GM12878 (cell line): ENCODE measurements at regions not wholly inside any gene's neighbourhood (a gene's known extent, or its start where the extent isn't known, plus 50 kb on each side); places are given as distances from the start of the nearest gene placed in this dataset.

ENCODE experiments used
- BHLHE40 ChIP-seq, 2 experiments: fragments of 450-650 bp in 1 of 2; IDR thresholded peaks; 2 replicates each; pipeline ENCODE4 v1.6.1; 2011 to 2017; ENCODE audit warnings: low read depth in 2 of 2, borderline replicate concordance in 1 of 2, improper control_type of control experiment in 1 of 2, low read length in 1 of 2, mild to moderate bottlenecking in 1 of 2
- CREB1 ChIP-seq: IDR thresholded peaks from 2 replicates; pipeline ENCODE4 v1.6.1; 2012; ENCODE audit warnings: low read depth, mild to moderate bottlenecking, inconsistent platforms
- EP300 ChIP-seq, 2 experiments: fragments of 150-350 bp in 1 of 2; IDR thresholded peaks; 2 replicates each; pipeline ENCODE4 v1.6.1; 2011 to 2012; ENCODE audit warnings: low read depth in 2 of 2, low read length in 2 of 2, borderline replicate concordance in 1 of 2, improper control_type of control experiment in 1 of 2, inconsistent platforms in 1 of 2; ENCODE audit not compliant: control insufficient read depth in 1 of 2
- IKZF1 ChIP-seq: fragments of 450-650 bp; conservative IDR thresholded peaks from 2 replicates; pipeline ENCODE4 v1.6.1; 2017; ENCODE audit warnings: antibody characterized with exemption, mild to moderate bottlenecking
- KDM1A ChIP-seq: fragments of 200-600 bp; sonication (generic); IDR thresholded peaks from 2 replicates; pipeline ENCODE4 v1.6.1; 2016; ENCODE audit warnings: borderline replicate concordance
- MAX ChIP-seq: IDR thresholded peaks from 2 replicates; pipeline ENCODE4 v1.6.1; 2012; ENCODE audit warnings: low read depth, low read length, improper control_type of control experiment
- NBN ChIP-seq: fragments of 450-650 bp; IDR thresholded peaks from 2 replicates; pipeline ENCODE4 v1.6.1; 2016
- NFIC ChIP-seq: IDR thresholded peaks from 2 replicates; pipeline ENCODE4 v1.6.1; 2012; ENCODE audit warnings: low read depth, mild to moderate bottlenecking, inconsistent platforms, low read length, moderate library complexity
- PAX5 ChIP-seq: IDR thresholded peaks from 2 replicates; pipeline ENCODE4 v1.6.1; 2011; ENCODE audit warnings: low read depth, low read length, borderline replicate concordance
- PRDM15 ChIP-seq: fragments of 450-650 bp; formaldehyde crosslinking; IDR thresholded peaks from 2 replicates; pipeline ENCODE4 v1.4.0; 2020; ENCODE audit warnings: mild to moderate bottlenecking, moderate library complexity
- RELB ChIP-seq: fragments of 450-650 bp; IDR thresholded peaks from 2 replicates; pipeline ENCODE4 v1.6.1; 2017; ENCODE audit warnings: low read depth, mild to moderate bottlenecking, moderate library complexity
- SUZ12 ChIP-seq: fragments of 200-600 bp; sonication (generic); IDR thresholded peaks from one replicate; pipeline ENCODE4 v1.6.1; 2018; ENCODE audit warnings: antibody characterized with exemption, mild to moderate bottlenecking; ENCODE audit not compliant: unreplicated experiment
- ZBED1 ChIP-seq: IDR thresholded peaks from 2 replicates; pipeline ENCODE4 v1.6.1; 2016; ENCODE audit warnings: borderline replicate concordance
- ZBTB11 ChIP-seq: fragments of 450-650 bp; formaldehyde crosslinking; IDR thresholded peaks from 2 replicates; pipeline ENCODE4 v1.5.0; 2022; ENCODE audit warnings: mild to moderate bottlenecking, missing genetic modification characterization
- TF ChIP-seq, protein P1 (sequence below): IDR thresholded peaks from 2 replicates; pipeline ENCODE4 v1.6.1; 2011; ENCODE audit warnings: low read depth, mild to moderate bottlenecking, low read length, moderate library complexity, borderline replicate concordance; ENCODE audit errors: extremely low read depth
- TF ChIP-seq, protein P2 (sequence below): fragments of 150-350 bp; IDR thresholded peaks from 2 replicates; pipeline ENCODE4 v1.6.1; 2016; ENCODE audit warnings: low read depth, low read length

DNA sequence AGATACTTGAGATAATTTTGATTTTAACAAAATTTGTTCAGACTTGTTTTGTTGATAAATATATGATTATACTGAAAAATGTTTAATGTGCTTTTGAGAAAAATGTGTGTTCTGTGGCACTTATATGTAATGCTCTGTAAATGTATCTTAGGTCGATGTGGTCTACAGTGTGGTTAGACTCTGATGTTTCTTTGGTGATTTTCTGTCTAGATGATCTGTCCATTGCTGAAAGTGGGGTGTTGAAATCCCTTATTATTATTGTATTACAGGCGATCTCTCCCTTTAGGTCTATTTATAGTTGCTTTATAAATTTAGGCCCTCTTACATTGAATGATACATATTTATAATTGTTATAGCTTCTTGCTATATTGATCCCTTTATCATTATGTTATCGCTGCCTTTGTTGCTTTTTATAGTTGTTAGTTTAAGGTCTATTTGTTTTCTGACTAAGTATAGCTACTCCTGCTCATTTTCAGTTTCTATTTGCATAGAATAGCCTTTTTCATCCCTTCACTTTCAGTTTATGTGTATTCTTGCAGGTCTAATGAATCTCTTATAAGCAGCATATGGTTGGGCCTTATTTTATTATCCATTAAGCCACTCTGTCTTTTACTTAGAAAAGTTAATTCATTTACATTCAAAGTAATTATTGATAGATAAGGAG lies 124.3 kb downstream of the MRPS30 start (continued):
- TF ChIP-seq NFIC, result peak; percentile 47; the same call in 1 of the 2 replicates
- TF ChIP-seq PAX5, result no peak
- no peak for TF ChIP-seq ZBED1
- TF ChIP-seq, protein P1, sequence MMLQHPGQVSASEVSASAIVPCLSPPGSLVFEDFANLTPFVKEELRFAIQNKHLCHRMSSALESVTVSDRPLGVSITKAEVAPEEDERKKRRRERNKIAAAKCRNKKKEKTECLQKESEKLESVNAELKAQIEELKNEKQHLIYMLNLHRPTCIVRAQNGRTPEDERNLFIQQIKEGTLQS, result no peak
- TF ChIP-seq, protein P2, sequence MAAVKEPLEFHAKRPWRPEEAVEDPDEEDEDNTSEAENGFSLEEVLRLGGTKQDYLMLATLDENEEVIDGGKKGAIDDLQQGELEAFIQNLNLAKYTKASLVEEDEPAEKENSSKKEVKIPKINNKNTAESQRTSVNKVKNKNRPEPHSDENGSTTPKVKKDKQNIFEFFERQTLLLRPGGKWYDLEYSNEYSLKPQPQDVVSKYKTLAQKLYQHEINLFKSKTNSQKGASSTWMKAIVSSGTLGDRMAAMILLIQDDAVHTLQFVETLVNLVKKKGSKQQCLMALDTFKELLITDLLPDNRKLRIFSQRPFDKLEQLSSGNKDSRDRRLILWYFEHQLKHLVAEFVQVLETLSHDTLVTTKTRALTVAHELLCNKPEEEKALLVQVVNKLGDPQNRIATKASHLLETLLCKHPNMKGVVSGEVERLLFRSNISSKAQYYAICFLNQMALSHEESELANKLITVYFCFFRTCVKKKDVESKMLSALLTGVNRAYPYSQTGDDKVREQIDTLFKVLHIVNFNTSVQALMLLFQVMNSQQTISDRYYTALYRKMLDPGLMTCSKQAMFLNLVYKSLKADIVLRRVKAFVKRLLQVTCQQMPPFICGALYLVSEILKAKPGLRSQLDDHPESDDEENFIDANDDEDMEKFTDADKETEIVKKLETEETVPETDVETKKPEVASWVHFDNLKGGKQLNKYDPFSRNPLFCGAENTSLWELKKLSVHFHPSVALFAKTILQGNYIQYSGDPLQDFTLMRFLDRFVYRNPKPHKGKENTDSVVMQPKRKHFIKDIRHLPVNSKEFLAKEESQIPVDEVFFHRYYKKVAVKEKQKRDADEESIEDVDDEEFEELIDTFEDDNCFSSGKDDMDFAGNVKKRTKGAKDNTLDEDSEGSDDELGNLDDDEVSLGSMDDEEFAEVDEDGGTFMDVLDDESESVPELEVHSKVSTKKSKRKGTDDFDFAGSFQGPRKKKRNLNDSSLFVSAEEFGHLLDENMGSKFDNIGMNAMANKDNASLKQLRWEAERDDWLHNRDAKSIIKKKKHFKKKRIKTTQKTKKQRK, result no peak
- no peak for TF ChIP-seq PRDM15 (CRISPR knock-in tag)
- no peak for TF ChIP-seq BHLHE40 (IDR thresholded peaks at IDR 0.05; ENCODE audit: borderline replicate concordance in 1 of 2, low read depth in 2 of 2, low read length in 1 of 2)
- no peak for TF ChIP-seq MAX
- TF ChIP-seq RELB, result 0 out of 2 replicates have a peak, but pooled peaks have one; percentile 13
- no peak for TF ChIP-seq SUZ12
- TF ChIP-seq KDM1A, result no peak
- no peak for TF ChIP-seq EP300 (IDR thresholded peaks at IDR 0.05; ENCODE audit: borderline replicate concordance in 1 of 2, control insufficient read depth in 1 of 2, low read depth in 2 of 2, low read length in 2 of 2)
- no peak for TF ChIP-seq ZBTB11 (CRISPR knock-in tag)
- TF ChIP-seq CREB1, result no peak
- TF ChIP-seq NBN, result 0 out of 2 replicates have a peak, but pooled peaks have one; percentile 45
- TF ChIP-seq IKZF1, result no peak
